ENCODE measurements at regions not wholly inside any gene's neighbourhood (a gene's known extent, or its start where the extent isn't known, plus 50 kb on each side); places are given as distances from the start of the nearest gene placed in this dataset.

- no peak for TF ChIP-seq CTCF (IDR thresholded peaks at IDR 0.05)
- TF ChIP-seq POLR2A (IDR thresholded peaks at IDR 0.05), result no peak
- no peak for TF ChIP-seq POLR2AphosphoS5 (IDR thresholded peaks at IDR 0.05)
- TF ChIP-seq EP300 (IDR thresholded peaks at IDR 0.05), result no peak
Measured at GRCh38 chr3:80099559-80100066, 331.8 kb upstream of the ROBO1 start.

Measured in suprapubic skin (tissue), 4 donors.